AG09319 (cell line): ENCODE measurements at regions not wholly inside any gene's neighbourhood (a gene's known extent, or its start where the extent isn't known, plus 50 kb on each side); places are given as distances from the start of the nearest gene placed in this dataset.
"Not testable (repeated sequence)": the region's sequence is repeated elsewhere in the genome, so short reads cannot be mapped to it uniquely, and the experiment has no call there.

ENCODE experiments used
- DNase-seq: peaks from one replicate; pipeline ENCODE4 v3.0.0-alpha.2; 2010; ENCODE audit warnings: low read depth; ENCODE audit errors: extremely low read depth
- TF ChIP-seq, protein P1 (sequence below): IDR thresholded peaks from 2 replicates; pipeline ENCODE4 v1.5.1; 2011; ENCODE audit warnings: low read depth, mild to moderate bottlenecking, inconsistent platforms, low read length, moderate library complexity

DNA sequence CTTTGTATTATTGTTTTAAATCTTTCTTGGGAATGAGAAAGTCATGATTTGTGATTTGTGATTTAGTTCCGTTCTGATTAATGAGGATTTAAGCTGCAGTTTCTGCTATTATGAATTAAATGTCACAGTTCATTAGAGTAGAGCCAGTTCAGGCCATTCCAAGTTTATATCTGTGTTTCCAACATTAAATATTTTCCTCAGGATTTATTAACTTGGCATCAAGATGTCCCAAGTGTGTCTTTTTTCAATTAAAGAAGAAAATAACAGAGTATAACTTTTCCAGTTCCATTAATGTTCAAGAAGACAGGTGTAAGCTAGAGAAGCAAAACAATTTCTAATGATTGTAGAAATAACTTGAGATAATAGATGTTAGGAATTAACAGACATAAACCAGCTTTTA is 1183.2 kb upstream of the CELF2 start:
- TF ChIP-seq, protein P1, sequence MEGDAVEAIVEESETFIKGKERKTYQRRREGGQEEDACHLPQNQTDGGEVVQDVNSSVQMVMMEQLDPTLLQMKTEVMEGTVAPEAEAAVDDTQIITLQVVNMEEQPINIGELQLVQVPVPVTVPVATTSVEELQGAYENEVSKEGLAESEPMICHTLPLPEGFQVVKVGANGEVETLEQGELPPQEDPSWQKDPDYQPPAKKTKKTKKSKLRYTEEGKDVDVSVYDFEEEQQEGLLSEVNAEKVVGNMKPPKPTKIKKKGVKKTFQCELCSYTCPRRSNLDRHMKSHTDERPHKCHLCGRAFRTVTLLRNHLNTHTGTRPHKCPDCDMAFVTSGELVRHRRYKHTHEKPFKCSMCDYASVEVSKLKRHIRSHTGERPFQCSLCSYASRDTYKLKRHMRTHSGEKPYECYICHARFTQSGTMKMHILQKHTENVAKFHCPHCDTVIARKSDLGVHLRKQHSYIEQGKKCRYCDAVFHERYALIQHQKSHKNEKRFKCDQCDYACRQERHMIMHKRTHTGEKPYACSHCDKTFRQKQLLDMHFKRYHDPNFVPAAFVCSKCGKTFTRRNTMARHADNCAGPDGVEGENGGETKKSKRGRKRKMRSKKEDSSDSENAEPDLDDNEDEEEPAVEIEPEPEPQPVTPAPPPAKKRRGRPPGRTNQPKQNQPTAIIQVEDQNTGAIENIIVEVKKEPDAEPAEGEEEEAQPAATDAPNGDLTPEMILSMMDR: no peak
- DNase-seq: no peak

DNA sequence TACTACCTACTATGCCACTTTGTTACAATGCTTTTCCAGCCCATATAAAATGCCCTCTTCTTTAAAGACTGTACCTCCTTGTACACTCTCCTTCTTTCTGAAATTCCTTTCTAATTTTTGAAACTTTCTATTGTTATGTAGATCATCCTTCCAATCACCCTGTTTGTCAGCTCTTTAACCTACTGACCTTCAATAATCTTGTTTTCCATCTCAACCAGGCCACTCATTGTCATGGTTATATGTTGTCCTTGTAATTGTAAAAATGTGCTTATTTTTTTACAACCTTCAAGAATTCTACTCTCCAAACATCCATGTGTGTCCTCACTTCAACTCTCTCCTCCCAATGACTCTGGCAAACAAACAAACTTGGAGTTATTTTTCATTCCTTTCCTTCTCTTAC is 1172.6 kb upstream of the CELF2 start:
- no peak for DNase-seq
- TF ChIP-seq, protein P1: no peak

DNA sequence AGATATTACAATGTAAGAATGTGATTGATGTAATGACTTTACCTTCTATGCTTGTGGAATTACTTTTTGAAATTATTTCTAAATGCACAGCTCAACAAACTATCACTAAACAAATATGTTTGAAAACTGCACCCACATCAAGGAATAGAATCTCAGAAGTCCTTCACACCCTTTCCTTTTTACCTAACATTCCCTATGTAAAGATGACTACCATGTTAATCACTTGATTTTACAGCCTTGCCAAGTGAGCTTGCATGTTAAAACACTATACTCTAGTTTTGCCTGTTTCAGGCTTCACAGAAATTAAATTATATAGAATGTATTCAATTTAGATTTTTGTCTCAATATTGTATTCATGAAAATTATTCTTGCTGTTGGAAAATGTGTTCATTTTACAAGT is 1169.4 kb upstream of the CELF2 start:
- no peak for DNase-seq
- TF ChIP-seq, protein P1: no peak

DNA sequence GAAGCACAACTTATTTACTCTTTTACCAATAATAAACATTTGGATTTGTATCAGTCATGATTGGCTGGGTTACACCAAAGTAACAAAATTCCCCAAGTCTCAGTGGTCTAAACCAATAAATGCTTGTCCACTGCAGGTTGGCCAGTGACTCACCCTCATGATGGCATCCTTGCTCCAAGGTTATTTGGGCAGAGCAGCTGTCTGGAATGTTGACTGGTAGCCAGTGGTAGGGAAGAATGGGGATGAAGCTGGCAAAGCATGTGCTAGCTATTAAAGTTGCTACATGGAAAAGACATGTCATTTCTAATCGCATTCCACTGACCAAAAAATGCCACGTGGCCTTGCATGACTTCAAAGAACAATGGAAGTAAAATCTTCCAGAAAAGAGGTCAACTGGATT is 1168.7 kb upstream of the CELF2 start:
- TF ChIP-seq, protein P1: no peak
- DNase-seq: no peak

DNA sequence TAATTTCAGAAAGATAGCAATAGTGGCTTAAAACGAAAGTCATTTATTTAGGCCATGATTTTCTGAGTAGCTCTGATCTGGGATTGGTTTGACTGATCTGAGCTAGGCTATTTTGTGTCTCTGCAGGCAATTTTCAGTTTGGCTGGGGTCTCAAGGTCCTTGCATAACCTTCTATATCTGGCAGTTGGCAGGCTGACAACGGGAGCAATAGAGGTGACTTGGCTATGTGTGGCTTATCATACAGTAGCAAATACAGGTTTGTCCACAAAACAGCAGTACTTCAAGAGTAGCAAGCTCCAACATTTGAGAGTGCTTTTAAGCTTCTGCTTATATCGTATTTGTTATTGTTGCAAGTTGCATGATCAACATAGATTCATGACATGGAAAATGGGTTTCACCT is 1167.3 kb upstream of the CELF2 start:
- DNase-seq: no peak
- TF ChIP-seq, protein P1: no peak

DNA sequence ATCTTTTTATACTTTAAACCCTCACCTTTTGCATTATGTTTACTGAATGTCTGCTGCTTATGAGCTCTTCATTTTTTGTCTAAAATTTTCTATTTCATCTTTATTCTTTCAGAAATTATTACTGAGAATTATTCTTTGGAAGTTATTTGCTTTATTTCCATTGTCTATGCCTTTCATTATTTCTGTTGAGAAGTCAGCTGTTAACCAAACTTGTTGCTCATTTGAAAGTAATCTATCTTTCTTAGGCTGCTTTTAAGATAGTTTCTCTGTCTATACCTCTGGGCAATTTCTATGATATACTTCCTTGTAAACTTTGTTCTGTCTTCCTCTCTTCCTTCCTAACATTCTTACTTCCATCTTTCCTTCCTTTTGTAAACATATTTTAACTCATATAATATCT is 1165.9 kb upstream of the CELF2 start:
- TF ChIP-seq, protein P1: no peak
- no peak for DNase-seq

DNA sequence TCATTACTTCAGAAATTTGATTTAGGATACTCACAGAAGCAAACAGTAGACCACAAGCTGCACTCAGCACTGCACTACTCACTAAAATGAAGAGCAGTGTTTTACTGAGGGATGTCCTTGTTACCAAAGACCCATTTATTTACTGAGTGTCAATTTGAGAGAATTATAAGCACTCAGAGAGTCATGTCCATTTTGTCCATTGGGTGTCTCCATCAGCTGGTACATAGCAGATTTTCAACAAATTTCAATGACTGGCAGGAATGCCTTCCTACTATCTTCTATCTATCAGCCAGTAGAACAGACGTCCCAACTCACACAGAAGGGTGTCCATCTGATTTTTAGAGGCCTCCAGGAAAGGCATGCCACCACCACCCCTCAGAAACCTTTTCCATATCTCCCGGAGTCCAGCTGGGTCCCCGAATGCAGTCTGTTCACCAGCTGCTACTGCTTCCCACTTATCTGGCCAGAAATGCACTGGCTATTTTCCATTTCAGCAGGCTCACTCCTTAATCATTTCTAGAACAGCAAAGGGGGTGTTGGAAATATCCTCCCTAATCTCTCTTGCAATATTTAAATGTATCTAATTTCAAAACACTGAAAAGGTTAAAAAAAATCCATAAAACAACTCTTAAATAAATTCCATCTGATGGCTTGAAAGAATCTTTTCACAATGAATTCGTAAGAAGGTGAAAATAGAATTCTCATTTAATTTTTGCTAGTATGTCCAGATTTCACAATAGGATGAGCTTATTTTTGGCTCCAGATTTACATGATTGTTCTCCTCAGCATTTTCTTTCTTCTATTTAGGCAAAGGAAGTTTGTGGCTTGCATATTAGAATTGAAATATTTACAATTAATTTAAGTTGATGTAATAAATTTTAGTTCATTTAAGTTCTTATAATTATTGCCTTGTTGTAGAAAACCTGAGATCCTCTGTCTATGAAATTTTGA is 1164.0 kb upstream of the CELF2 start:
- no peak for DNase-seq

DNA sequence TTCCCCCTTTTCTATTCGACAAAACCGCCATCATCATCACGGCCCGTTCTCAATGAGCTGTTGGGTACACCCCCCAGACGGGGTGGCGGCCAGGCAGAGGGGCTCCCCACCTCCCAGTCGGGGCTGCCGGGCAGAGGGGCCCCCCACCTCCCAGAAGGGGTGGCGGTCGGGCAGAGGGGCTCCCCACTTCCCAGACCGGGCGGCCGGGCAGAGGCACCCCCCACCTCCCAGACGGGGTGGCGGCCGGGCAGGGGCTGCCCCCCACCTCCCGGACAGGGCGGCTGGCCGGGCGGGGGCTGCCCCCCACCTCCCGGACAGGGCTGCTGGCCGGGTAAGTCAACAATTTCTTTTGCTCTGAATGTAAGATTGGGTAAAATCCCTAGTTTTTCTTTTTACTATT is 1162.2 kb upstream of the CELF2 start:
- DNase-seq: not testable (repeated sequence)

More for the DNA sequence above, 1164.0 kb upstream of the CELF2 start:
- TF ChIP-seq, protein P1: no peak
